Activated CD4-positive, alpha-beta T cell treated with anti-CD3 and anti-CD28 coated beads, Interleukin-2, Interleukin-6, amounts not matched to agents 100 ng/mL and 50 ng/mL, durations not matched to agents 16 hours and 8 hours (primary cell): ENCODE measurements at regions not wholly inside any gene's neighbourhood (a gene's known extent, or its start where the extent isn't known, plus 50 kb on each side); places are given as distances from the start of the nearest gene placed in this dataset.
"Not testable (repeated sequence)": the region's sequence is repeated elsewhere in the genome, so short reads cannot be mapped to it uniquely, and the experiment has no call there.

Source experiments
- DNase-seq: peaks from one replicate; pipeline ENCODE4 v3.0.0-alpha.2; 2020

DNA sequence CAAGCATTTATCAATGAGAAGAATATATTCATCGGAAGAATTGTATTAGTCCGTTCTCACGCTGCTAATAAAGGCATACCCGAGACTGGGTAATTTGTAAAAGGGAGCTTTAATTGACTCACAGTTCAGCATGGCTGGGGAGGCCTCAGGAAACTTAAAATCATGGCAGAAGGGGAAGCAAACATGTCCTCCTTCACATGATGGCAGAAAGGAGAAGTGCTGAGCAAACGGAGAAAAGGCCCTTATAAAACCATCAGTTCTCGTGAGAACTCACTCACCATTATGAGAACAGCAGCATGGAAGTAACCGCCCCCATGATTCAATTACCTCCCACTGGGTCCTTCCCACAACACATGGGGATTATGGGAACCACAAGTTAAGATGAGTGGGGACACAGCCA is 1688.2 kb downstream of the SPATA31A7 start:
- DNase-seq: not testable (repeated sequence)

DNA sequence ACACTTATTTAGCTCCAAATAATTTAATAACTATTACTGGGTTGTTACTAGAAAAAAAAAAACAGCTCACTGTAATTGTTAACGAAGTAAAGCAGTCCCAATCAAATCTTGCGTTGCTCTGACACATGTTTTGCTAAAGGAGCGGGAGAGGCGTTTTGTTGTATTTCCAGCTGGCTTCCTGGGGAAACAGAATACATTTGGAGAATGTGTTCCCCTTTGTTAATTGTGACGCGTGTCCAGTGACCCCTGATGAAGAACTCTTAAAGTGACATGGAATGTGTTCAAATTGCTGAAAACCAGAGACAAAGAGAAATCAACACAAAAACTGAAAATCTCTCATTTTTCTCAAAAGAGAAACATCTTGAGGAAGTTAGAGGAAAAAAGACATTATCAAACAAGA is 1690.6 kb downstream of the SPATA31A7 start:
- not testable (repeated sequence) for DNase-seq

DNA sequence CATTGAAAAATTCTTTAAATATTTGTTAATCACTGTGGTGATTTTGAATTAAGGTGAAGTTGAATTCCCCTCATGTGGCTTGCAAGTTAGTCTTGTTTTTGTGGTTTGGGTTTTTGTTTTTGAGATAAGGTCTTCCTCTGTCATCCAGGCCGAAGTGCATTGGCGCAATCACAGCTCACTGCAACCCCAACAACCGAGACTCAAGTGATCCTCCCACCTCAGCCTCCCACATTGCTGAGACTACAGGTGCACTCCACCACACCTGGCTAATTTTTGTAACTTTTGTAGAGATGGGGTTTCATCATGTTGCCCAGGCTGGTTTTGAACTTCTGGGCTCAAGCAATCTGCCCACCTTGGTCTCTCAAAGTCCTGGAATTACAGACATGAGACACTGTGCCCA is 1691.1 kb downstream of the SPATA31A7 start:
- not testable (repeated sequence) for DNase-seq

DNA sequence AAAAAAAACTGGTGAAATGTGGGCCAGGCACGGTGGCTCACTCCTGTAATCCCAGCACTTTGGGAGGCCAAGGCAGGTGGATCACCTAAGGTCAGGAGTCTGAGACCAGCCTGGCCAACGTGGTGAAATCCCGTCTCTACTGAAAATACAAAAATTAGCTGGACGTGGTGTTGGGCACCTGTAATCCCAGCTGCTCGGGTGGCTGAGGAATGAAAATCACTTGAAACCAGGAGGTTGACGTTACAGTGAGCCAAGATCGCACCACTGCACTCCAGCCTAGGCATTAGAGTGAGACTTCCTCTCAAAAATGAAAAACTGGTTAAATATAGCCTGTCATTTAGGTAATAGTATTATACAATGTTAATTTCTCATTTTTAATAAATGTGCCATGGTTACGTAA is 1692.0 kb downstream of the SPATA31A7 start:
- DNase-seq: not testable (repeated sequence)

DNA sequence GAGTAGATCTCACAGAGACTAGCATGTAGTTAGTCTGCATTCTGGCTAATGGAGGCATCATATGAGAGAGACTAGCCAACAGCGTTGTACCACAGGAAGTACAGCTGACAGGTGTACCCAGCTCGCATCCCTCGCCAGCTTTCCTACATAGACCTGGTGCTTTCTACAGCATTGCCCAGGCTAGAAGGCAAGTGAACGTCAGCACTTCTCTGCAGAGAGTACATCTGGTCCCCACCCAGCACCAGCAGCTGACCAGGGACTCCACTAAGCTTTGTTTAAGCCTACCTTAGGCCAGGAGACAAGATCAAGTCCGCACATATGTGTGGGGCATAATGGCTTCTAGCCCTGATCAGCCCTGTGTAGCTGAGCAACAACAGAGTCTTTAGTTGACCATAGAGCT is 1692.9 kb downstream of the SPATA31A7 start:
- DNase-seq: not testable (repeated sequence)

DNA sequence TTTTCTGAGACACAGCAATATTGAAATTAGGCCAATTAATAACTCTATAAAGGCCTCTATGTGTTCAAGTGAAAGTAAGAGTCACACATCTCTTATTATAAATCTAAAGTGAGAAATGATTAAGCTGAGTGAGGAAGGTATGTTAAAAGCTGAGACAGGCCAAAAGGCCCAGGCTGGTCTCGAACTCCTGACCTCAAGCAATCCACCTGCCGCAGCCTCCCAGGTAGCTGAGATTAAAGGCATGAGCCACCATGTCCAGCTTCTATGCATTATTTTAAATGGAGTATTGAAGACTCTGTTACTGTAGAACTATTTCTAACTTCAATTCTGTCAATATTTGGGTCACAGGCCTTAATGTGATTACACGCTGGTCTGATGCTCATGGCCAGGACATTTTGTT is 1706.9 kb downstream of the SPATA31A7 start:
- DNase-seq: not testable (repeated sequence)

DNA sequence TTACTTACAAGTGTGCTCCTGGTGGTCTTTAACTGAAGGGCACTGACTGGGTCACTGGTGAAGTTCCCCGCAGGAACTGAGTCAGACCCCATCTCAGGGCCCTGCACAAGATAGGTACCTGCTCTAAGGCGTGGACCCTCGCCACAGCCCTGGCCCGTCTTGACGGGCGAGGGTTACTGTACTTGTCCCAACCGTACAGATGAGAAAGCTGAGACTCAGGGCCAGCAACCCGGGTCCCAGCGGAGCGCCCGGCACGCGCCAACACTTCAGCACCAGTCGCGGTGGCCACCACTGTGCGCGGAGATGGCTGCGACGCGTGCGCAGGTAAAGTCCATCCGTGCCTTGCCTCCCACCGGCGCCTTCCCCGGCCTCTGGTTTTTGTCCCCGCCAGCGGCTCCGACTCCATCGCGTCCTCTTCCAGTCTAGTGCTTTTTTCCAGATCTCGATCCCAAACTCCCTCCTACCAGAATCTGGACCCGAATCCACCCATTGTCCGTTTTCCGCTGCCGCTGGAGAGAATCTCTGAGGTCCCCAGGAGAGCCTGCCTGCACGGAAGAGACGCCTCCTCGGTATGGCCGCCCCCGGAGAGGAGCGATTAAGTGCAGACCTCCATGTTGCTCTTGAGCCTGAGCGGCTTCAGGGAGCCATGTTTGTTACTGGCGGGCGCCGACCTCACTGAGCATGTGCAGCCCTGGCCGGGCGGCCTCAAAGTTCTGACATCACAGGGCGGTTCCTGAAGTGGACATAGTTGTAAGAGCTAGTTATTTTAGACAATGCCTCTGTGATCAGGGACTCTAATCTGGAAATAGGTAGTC is 1707.8 kb downstream of the SPATA31A7 start:
- DNase-seq: peak; percentile 51

DNA sequence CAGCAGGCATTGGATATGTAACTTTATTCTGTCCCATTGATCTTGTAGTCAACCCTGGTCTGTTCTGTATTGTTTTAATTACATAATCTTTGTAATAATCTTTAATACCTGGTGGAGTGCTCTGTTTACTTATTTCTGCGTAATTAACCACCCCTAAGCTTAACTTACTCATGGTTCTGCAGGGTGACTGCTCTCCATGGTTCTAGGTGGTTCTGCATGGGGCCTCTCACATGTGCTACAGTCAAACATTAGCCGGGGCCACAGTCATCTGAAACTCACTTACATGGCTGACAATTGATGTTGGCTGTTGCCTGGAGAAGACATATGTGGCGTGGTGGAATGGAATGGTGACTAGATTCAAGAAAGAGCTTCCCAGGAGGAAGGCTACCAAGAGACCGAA is 1709.8 kb downstream of the SPATA31A7 start:
- not testable (repeated sequence) for DNase-seq

DNA sequence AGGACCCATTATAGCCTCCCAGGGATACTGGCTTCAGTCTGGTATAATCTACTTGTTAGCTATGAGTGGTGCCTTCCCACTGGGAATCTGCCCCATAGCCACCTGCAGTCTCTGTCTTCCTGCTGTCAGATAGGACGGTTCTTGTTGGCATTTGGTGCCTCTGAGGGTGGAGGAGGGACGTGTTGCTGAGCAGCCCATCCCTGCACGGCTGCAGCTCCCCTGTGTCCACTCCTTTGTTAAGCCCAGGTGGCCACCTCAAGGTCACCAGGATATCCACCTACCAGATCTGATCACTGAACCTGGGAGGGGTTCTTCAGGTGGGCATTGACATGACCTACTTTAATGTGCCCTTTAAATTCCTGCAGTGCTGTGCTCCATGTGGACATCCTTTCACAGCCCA is 1714.2 kb downstream of the SPATA31A7 start:
- DNase-seq: not testable (repeated sequence)

DNA sequence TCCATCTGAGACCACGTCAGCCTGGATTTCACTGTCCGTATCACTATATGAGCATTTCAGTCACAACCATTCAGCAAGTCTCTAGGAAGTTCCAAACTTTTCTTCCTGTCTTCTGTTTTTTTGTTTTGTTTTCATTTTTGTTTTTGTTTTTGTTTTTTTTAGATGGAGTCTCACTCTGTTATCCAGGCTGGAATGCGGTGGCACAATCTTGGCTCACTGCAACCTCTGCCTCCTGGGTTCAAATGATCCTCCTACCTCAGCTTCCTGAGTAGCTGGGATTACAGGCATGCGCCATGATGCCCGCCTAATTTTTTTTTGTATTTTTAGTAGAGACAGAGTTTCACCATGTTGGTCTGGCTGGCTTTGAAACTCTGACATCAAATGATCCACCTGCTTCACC is 1715.9 kb downstream of the SPATA31A7 start:
- not testable (repeated sequence) for DNase-seq

DNA sequence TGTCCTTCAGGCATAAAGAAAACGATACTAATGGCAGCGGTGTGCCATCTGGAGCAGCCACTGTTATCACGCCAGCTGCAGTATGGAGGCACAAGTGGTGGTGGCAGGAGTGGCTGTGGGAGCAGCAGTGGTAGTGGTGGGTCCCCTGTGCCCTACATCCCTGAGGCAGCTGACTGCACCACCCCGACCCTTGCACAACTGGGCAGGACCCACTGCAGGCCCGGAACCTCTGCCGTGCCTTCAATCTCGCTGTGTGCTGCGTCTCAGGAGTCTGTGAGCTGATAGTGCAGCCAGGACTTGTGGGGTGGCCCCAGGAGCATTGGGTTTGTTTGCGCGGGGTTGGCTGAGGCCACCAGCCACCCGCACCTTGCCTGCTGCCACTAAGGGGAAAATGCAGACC is 1718.0 kb downstream of the SPATA31A7 start:
- DNase-seq: not testable (repeated sequence)

DNA sequence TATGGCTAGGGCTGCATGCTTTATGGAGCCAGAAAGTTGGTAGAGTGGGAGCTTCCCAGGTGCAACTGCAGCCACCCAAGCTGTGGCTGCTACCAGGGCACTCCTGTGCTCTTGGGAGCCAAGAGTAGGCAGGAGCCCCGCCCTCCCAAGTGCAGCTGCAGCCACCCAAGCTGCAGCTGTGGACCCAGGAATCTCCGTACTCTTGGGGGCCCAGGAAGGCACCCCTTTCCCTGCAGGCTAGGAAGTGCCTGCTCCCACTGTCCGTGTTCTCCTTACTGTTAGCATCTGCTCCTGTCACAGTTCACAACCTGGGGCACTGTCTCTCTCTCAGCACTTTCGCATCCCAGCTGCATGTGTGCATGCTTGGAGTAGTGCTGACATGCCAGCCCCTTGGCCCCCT is 1718.4 kb downstream of the SPATA31A7 start:
- not testable (repeated sequence) for DNase-seq

DNA sequence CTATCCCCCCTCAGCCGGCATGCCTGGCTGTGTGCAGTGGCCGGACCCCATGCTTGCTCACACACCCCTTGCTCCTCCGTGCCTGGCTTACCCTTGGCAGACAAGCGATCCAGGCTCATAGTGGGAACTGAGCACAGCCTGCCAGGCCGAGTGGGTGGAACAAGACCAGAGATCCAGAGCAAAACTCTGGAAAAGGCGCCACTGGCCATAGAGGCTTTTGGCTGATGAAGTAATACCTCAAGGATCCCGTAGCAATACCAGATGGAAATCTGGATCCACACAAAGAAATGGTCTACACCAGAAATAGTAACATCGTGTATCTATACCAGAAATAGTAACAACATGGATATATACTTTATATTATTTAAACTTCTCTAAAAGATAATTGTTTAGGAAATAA is 1719.6 kb downstream of the SPATA31A7 start:
- DNase-seq: not testable (repeated sequence)

DNA sequence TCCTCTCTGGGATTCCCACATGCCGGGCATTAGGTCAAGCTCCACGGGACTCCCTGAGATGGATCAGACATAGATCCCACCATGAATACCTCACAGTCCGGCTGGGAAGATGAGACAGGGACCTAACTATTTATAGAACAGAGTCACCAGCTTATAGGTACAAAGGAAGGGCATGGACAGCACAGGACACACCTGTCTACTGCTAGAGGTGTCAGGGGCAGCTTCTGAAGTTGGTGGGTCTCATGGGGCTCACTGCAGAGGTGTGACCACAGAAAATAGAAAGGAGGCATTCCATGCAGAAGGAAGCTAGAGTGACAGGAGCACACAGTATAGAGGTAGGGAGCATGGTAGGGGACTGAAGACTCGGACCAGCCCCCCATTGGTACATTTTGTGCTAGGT is 1722.4 kb downstream of the SPATA31A7 start:
- DNase-seq: not testable (repeated sequence)

DNA sequence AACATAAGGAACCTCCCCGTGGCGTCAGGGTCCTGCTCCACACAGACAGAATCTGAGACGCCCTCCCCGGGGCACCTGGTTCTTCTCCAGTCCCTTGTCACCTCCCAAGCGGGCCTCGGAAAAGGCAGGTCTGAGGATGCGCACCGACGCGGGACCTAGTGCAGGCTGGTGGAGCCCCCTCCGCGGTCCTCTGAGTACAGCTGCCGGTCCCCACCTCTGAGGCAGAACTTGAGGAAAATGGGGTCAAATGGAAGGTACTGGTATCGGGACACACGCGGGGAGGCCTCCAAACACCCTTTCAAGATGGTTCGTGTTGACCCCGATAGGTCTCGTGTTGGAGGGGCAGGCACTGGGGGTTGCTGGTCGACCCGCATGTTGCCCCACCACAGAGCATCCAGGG is 1725.3 kb downstream of the SPATA31A7 start:
- not testable (repeated sequence) for DNase-seq

DNA sequence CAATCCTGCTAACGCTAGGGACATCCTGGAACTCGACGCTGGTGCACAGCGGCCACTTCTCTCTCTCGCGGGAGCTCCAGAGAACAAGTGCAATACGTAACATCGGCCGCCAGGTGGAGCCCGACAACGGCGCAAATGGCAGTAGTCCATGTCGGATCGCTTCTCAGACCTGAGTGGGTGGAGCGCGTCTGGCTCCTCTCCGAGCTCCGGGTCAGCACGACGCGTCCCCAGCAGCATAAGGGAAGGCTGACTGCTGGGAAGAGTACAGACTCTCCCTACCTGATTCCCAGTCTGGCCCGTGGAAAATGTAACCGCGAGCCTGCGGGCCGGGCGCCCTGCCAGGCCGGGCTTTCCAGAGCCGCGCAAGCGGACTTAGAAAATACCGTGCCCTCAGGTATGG is 1725.8 kb downstream of the SPATA31A7 start:
- DNase-seq: not testable (repeated sequence)

DNA sequence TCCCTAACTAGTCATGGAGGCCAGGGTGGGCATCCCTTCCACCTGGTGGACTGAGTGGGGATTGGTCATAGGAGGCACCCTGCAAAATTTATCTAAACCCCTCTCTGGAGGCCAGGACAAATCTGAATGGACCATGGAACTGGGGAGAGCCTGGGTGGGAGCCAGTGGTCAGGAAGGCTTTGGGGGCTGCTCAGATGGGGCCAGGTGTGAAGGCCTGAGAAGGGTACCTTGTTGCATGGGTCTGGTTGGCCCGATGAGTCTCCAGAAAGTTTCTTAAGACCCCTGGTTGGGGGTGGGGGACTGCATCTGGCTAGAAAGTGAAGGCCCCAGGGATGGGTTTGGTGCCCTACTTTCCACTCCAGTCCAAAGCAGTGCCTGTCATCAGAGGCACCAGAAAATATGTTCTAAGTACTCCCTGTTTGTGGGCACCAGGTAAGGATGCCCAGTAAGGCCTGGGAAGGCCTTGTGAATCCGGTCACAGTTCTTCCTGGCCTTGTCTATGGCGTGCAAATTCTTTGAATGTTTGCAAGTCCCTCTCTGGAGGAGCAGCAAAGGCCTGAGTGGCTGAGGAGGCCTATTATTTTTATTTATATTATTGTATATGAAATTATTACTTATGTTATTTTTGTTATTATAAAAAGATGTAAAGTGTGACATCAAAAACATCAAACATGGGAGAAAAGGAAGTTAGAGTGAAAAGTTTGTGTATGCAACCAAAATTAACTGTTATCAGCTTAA is 1729.0 kb downstream of the SPATA31A7 start:
- not testable (repeated sequence) for DNase-seq

DNA sequence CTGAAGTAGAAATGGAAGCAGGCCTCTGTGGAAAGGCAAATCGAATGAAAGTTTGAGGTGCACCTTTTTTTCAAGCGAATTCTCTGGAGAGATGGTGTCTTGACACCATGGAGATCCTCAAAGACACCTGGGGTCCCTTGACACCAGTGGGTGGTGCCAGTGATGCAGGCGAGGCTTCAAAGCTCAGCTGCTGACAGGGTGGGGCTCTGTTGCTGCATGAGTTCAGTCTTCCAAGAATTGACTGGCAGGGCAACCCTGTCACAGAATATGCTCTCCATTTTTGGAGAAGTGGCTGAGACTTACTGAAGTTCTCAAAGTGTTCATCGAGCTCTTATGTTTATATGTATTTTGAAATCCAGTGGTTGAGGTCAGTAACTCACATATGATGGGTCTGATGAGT is 1741.6 kb downstream of the SPATA31A7 start:
- not testable (repeated sequence) for DNase-seq

DNA sequence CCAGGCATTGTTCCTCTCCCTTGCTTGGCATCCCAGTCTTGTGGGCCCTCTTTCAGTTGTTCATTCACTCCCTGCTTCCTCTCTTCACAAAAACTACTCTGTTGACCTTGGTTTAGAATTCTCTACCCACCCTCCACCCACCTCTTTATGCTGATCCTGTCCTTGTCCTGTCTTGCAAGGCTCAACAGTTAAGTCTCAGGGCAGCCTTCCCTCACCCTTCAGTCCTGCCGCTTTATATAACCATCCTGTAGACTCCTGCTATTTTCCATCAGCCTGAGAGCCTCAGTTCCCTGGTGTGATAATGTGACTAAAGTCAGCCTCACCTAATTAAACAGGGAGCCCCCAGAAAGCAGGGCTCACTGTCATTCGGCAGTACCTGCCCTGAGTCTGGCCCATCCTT is 1763.0 kb downstream of the SPATA31A7 start:
- not testable (repeated sequence) for DNase-seq
